ENCODE measurements at regions not wholly inside any gene's neighbourhood (a gene's known extent, or its start where the extent isn't known, plus 50 kb on each side); places are given as distances from the start of the nearest gene placed in this dataset.

DNA sequence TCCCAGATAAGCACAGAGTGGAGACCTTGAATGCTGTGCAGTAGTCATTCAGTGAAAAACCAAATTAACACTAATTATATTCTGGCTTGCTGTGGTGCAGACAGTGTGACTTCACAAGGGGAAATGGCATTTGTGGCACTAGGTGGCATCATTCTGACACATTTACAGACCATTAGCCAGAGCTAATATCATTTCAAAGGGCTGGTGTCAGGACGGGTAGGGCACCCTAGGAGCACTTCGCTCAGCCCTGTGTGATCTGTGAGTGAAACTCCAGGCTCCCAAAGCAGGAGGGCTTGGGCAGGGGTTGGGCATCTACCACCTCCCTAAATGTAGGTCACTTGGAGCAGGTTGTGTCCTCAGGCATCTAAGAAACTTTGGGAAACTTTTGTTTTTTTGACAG lies 555.8 kb downstream of the PKHD1 start:
- Histone ChIP-seq H3K4me3 (ENCODE audit: insufficient read depth, low read length) (no peak overlapping the region), H3K9me3 (ENCODE audit: low read depth, low read length) (peaks cover 2% of the 10 kb centered on the region), H3K4me1 (ENCODE audit: insufficient read depth, low read length) (no peaks in the 10 kb centered on the region), H3K79me2 (ENCODE audit: insufficient read depth, low read length) (no peaks in the 10 kb centered on the region), H4K20me1 (ENCODE audit: insufficient read depth, low read length) (no peaks in the 10 kb centered on the region), H2AFZ (ENCODE audit: low read length) (no peak overlapping the region), H3K36me3 (ENCODE audit: insufficient read depth, low read length) (no peaks in the 10 kb centered on the region), H3K27me3 (ENCODE audit: insufficient read depth, low read length) (no peaks in the 10 kb centered on the region), H3K4me2 (ENCODE audit: insufficient read depth, low read length) (no peak overlapping the region), H3K27ac (ENCODE audit: low read depth, low read length) (no peak overlapping the region)
- TF ChIP-seq, protein P1, sequence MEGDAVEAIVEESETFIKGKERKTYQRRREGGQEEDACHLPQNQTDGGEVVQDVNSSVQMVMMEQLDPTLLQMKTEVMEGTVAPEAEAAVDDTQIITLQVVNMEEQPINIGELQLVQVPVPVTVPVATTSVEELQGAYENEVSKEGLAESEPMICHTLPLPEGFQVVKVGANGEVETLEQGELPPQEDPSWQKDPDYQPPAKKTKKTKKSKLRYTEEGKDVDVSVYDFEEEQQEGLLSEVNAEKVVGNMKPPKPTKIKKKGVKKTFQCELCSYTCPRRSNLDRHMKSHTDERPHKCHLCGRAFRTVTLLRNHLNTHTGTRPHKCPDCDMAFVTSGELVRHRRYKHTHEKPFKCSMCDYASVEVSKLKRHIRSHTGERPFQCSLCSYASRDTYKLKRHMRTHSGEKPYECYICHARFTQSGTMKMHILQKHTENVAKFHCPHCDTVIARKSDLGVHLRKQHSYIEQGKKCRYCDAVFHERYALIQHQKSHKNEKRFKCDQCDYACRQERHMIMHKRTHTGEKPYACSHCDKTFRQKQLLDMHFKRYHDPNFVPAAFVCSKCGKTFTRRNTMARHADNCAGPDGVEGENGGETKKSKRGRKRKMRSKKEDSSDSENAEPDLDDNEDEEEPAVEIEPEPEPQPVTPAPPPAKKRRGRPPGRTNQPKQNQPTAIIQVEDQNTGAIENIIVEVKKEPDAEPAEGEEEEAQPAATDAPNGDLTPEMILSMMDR (IDR thresholded peaks at IDR 0.05; ENCODE audit: extremely low read depth, low read depth, low read length): no peak
- no peak for DNase-seq (ENCODE audit: insufficient read length, low spot score, missing footprints)

DNA sequence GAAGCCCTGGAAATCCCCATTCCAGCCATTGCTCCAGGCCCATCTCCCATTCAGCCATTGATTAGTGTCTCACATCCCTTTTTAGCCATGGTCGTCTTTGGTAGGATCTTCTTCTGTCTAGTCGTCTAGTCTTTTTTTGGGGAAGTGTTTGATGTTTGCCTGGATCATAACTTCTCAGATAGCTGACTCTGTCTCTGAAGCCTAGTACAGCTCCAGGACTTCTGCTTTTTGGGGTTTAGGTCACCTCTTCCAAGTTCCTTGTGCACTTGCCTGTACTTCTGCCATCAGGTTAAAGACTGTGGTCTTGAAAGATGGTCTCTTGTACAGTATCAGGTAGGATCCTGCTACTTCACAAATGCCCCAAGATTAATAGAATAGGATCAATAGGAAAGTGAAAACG lies 553.5 kb downstream of the PKHD1 start:
- Histone ChIP-seq H3K79me2 (ENCODE audit: insufficient read depth, low read length) (no peaks in the 10 kb centered on the region), H4K20me1 (ENCODE audit: insufficient read depth, low read length) (no peaks in the 10 kb centered on the region), H3K4me1 (ENCODE audit: insufficient read depth, low read length) (no peaks in the 10 kb centered on the region), H3K36me3 (ENCODE audit: insufficient read depth, low read length) (no peaks in the 10 kb centered on the region), H3K4me2 (ENCODE audit: insufficient read depth, low read length) (no peak overlapping the region), H3K27ac (ENCODE audit: low read depth, low read length) (no peak overlapping the region), H3K27me3 (ENCODE audit: insufficient read depth, low read length) (no peaks in the 10 kb centered on the region), H3K4me3 (ENCODE audit: insufficient read depth, low read length) (no peak overlapping the region), H3K9me3 (ENCODE audit: low read depth, low read length) (peaks cover 2% of the 10 kb centered on the region), H2AFZ (ENCODE audit: low read length) (no peak overlapping the region)
- DNase-seq (ENCODE audit: insufficient read length, low spot score, missing footprints): no peak
- TF ChIP-seq, protein P1 (IDR thresholded peaks at IDR 0.05; ENCODE audit: extremely low read depth, low read depth, low read length): no peak

DNA sequence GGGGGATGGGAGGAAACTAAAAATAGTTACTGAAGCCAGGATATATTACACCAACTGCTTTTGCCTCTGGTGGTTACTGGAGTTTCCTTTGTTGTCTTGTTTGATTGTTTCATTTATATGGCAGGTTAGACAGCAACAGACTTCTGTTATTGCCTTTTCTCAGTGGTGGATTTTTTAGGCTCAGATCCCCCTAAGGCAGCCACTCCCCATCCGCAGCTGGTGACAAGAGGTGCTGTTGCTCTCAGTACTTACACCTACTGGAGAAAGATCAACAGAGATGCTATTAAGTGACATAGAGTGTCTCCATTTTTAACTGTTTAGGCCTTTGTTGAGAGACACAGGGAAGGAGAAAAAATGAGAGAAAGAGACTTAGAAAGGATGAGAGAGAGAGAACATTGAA lies 552.1 kb downstream of the PKHD1 start:
- H3K27ac ChIP-seq (ENCODE audit: low read depth, low read length): no peak overlapping the region
- H3K79me2 ChIP-seq (ENCODE audit: insufficient read depth, low read length): no peaks in the 10 kb centered on the region
- H3K36me3 ChIP-seq (ENCODE audit: insufficient read depth, low read length): no peaks in the 10 kb centered on the region
- H3K4me1 ChIP-seq (ENCODE audit: insufficient read depth, low read length): no peaks in the 10 kb centered on the region
- H3K4me2 ChIP-seq (ENCODE audit: insufficient read depth, low read length): no peak overlapping the region
- H3K27me3 ChIP-seq (ENCODE audit: insufficient read depth, low read length): no peaks in the 10 kb centered on the region
- TF ChIP-seq, protein P1 (IDR thresholded peaks at IDR 0.05; ENCODE audit: extremely low read depth, low read depth, low read length): no peak
- DNase-seq (ENCODE audit: insufficient read length, low spot score, missing footprints): no peak
- no peak overlapping the region for H3K4me3 ChIP-seq (ENCODE audit: insufficient read depth, low read length)
- H3K9me3 ChIP-seq (ENCODE audit: low read depth, low read length): peaks cover 2% of the 10 kb centered on the region
- no peaks in the 10 kb centered on the region for H4K20me1 ChIP-seq (ENCODE audit: insufficient read depth, low read length)
- no peak overlapping the region for H2AFZ ChIP-seq (ENCODE audit: low read length)

GRCh38 chr6:51536728-51537127 lies 550.7 kb downstream of the PKHD1 start:
- TF ChIP-seq, protein P1 (IDR thresholded peaks at IDR 0.05; ENCODE audit: extremely low read depth, low read depth, low read length): no peak
- no peak overlapping the region for H3K4me2 ChIP-seq (ENCODE audit: insufficient read depth, low read length)

More at GRCh38 chr6:51536728-51537127, 550.7 kb downstream of the PKHD1 start:
- no peaks in the 10 kb centered on the region for H3K4me1 ChIP-seq (ENCODE audit: insufficient read depth, low read length)
- no peak overlapping the region for H3K27ac ChIP-seq (ENCODE audit: low read depth, low read length)
- no peaks in the 10 kb centered on the region for H3K9me3 ChIP-seq (ENCODE audit: low read depth, low read length)
- no peaks in the 10 kb centered on the region for H3K79me2 ChIP-seq (ENCODE audit: insufficient read depth, low read length)
- no peaks in the 10 kb centered on the region for H3K36me3 ChIP-seq (ENCODE audit: insufficient read depth, low read length)
- H3K4me3 ChIP-seq (ENCODE audit: insufficient read depth, low read length): no peak overlapping the region
- no peaks in the 10 kb centered on the region for H3K27me3 ChIP-seq (ENCODE audit: insufficient read depth, low read length)
- no peaks in the 10 kb centered on the region for H4K20me1 ChIP-seq (ENCODE audit: insufficient read depth, low read length)
- H2AFZ ChIP-seq (ENCODE audit: low read length): no peak overlapping the region
- no peak for DNase-seq (ENCODE audit: insufficient read length, low spot score, missing footprints)

All from osteoblast (primary cell).